GM12878 (cell line): ENCODE measurements at regions not wholly inside any gene's neighbourhood (a gene's known extent, or its start where the extent isn't known, plus 50 kb on each side); places are given as distances from the start of the nearest gene placed in this dataset.

Source experiments
- EZH2 ChIP-seq: IDR thresholded peaks from 2 replicates; pipeline ENCODE4 v1.6.1; 2012; ENCODE audit warnings: low read depth, mild to moderate bottlenecking, control low read depth, inconsistent platforms, low read length, borderline replicate concordance; ENCODE audit not compliant: control insufficient read depth
- HDAC2 ChIP-seq: fragments of 200-600 bp; sonication (generic); IDR thresholded peaks from 2 replicates; pipeline ENCODE4 v1.6.1; 2017
- POLR2A ChIP-seq: IDR thresholded peaks from 2 replicates; pipeline ENCODE4 v1.6.1; 2011; ENCODE audit warnings: low read depth, mild to moderate bottlenecking, low read length
- TF ChIP-seq, protein P1 (sequence below), 3 experiments: IDR thresholded peaks in 2 of 3; conservative IDR thresholded peaks in 1 of 3; 2 replicates each; pipeline ENCODE4 v1.5.1; 2011; ENCODE audit warnings: low read depth in 3 of 3, low read length in 3 of 3, mild to moderate bottlenecking in 3 of 3, control low read depth in 2 of 3, moderate library complexity in 2 of 3, inconsistent platforms in 1 of 3, mixed read lengths in 1 of 3; ENCODE audit not compliant: control insufficient read depth in 2 of 3, insufficient read depth in 1 of 3; ENCODE audit errors: extremely low read depth in 1 of 3

- TF ChIP-seq POLR2A (no peak), EZH2 (no peak), HDAC2 (no peak)
- TF ChIP-seq, protein P1, sequence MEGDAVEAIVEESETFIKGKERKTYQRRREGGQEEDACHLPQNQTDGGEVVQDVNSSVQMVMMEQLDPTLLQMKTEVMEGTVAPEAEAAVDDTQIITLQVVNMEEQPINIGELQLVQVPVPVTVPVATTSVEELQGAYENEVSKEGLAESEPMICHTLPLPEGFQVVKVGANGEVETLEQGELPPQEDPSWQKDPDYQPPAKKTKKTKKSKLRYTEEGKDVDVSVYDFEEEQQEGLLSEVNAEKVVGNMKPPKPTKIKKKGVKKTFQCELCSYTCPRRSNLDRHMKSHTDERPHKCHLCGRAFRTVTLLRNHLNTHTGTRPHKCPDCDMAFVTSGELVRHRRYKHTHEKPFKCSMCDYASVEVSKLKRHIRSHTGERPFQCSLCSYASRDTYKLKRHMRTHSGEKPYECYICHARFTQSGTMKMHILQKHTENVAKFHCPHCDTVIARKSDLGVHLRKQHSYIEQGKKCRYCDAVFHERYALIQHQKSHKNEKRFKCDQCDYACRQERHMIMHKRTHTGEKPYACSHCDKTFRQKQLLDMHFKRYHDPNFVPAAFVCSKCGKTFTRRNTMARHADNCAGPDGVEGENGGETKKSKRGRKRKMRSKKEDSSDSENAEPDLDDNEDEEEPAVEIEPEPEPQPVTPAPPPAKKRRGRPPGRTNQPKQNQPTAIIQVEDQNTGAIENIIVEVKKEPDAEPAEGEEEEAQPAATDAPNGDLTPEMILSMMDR (IDR thresholded peaks at IDR 0.05 in 2 of 3, conservative IDR thresholded peaks at IDR 0.05 in 1 of 3; ENCODE audit: control insufficient read depth in 2 of 3, extremely low read depth in 1 of 3, insufficient read depth in 1 of 3, low read depth in 3 of 3, low read length in 3 of 3): no peak
Measured at GRCh38 chr11:92879086-92879485, 90.4 kb upstream of the MTNR1B start.
